ENCODE measurements at regions not wholly inside any gene's neighbourhood (a gene's known extent, or its start where the extent isn't known, plus 50 kb on each side); places are given as distances from the start of the nearest gene placed in this dataset.

DNA sequence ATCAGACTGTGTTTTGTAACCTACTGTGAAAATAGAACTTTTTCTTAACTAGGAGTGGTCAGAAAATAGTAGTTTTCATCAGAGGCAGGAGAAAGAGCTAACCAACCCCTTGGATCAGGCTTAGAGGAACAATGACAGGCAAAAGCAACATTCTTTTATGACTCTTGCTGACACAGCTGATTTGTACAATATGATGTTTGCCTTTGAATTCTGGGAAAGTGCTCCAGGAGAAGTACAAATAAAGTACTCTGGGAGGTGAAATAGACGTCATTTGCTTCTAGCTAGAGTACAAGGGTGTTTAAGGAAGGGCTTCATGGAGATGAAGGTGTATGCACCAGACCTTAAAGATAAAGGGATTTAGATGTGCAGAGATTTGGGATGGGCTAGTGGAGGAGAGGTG is 75.1 kb upstream of the KIAA1217 start:
- H3K4me1 ChIP-seq (ENCODE audit: control insufficient read depth, extremely low read depth, insufficient read depth, low read length): no peaks in the 10 kb centered on the region

GRCh38 chr10:24136070-24136469 is 72.9 kb upstream of the KIAA1217 start:
- Histone ChIP-seq H3K79me2 (ENCODE audit: control insufficient read depth, insufficient read depth, low read length) (no peaks in the 10 kb centered on the region), H3K4me2 (ENCODE audit: extremely low read depth, insufficient read depth, low read length) (no peak overlapping the region), H3K9me3 (ENCODE audit: control insufficient read depth, insufficient read depth, low read depth, low read length) (no peaks in the 10 kb centered on the region), H3K9ac (ENCODE audit: insufficient read depth, low read length) (no peak overlapping the region), H3K27ac (ENCODE audit: insufficient read depth, low read length) (no peak overlapping the region), H3K4me1 (ENCODE audit: control insufficient read depth, extremely low read depth, insufficient read depth, low read length) (no peaks in the 10 kb centered on the region), H3K36me3 (ENCODE audit: control insufficient read depth, insufficient read depth, low read length) (no peaks in the 10 kb centered on the region), H2AFZ (ENCODE audit: low read length) (no peak overlapping the region), H4K20me1 (ENCODE audit: control insufficient read depth, extremely low read depth, insufficient read depth, low read length) (no peaks in the 10 kb centered on the region), H3K4me3 (replicated peaks in 1 of 4; ENCODE audit: control extremely low read depth in 1 of 4, insufficient read depth in 1 of 4, low read depth in 3 of 4, low read length in 4 of 4) (no peak overlapping the region), H3K27me3 (ENCODE audit: control insufficient read depth, insufficient read depth, low read length) (no peaks in the 10 kb centered on the region)
- no peak for TF ChIP-seq EZH2 (IDR thresholded peaks at IDR 0.05; ENCODE audit: low read length, missing control alignments)
- TF ChIP-seq, protein P1, sequence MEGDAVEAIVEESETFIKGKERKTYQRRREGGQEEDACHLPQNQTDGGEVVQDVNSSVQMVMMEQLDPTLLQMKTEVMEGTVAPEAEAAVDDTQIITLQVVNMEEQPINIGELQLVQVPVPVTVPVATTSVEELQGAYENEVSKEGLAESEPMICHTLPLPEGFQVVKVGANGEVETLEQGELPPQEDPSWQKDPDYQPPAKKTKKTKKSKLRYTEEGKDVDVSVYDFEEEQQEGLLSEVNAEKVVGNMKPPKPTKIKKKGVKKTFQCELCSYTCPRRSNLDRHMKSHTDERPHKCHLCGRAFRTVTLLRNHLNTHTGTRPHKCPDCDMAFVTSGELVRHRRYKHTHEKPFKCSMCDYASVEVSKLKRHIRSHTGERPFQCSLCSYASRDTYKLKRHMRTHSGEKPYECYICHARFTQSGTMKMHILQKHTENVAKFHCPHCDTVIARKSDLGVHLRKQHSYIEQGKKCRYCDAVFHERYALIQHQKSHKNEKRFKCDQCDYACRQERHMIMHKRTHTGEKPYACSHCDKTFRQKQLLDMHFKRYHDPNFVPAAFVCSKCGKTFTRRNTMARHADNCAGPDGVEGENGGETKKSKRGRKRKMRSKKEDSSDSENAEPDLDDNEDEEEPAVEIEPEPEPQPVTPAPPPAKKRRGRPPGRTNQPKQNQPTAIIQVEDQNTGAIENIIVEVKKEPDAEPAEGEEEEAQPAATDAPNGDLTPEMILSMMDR (conservative IDR thresholded peaks at IDR 0.05 in 1 of 2, IDR thresholded peaks at IDR 0.05 in 1 of 2; ENCODE audit: low read depth in 1 of 2, low read length in 2 of 2): no peak
- DNase-seq (ENCODE audit: low read depth in 2 of 2): no peak

More for the DNA sequence above, 75.1 kb upstream of the KIAA1217 start:
- no peak for TF ChIP-seq EZH2 (IDR thresholded peaks at IDR 0.05; ENCODE audit: low read length, missing control alignments)
- TF ChIP-seq, protein P1 (conservative IDR thresholded peaks at IDR 0.05 in 1 of 2, IDR thresholded peaks at IDR 0.05 in 1 of 2; ENCODE audit: low read depth in 1 of 2, low read length in 2 of 2): no peak
- no peak overlapping the region for H3K4me2 ChIP-seq (ENCODE audit: extremely low read depth, insufficient read depth, low read length)
- H4K20me1 ChIP-seq (ENCODE audit: control insufficient read depth, extremely low read depth, insufficient read depth, low read length): no peaks in the 10 kb centered on the region
- H3K9ac ChIP-seq (ENCODE audit: insufficient read depth, low read length): no peak overlapping the region
- H3K9me3 ChIP-seq (ENCODE audit: control insufficient read depth, insufficient read depth, low read depth, low read length): no peaks in the 10 kb centered on the region
- H2AFZ ChIP-seq (ENCODE audit: low read length): no peak overlapping the region
- H3K27me3 ChIP-seq (ENCODE audit: control insufficient read depth, insufficient read depth, low read length): no peaks in the 10 kb centered on the region
- no peak overlapping the region for H3K27ac ChIP-seq (ENCODE audit: insufficient read depth, low read length)
- H3K36me3 ChIP-seq (ENCODE audit: control insufficient read depth, insufficient read depth, low read length): no peaks in the 10 kb centered on the region
- no peak overlapping the region for H3K4me3 ChIP-seq (replicated peaks in 1 of 4; ENCODE audit: control extremely low read depth in 1 of 4, insufficient read depth in 1 of 4, low read depth in 3 of 4, low read length in 4 of 4)
- no peaks in the 10 kb centered on the region for H3K79me2 ChIP-seq (ENCODE audit: control insufficient read depth, insufficient read depth, low read length)
- DNase-seq (ENCODE audit: low read depth in 2 of 2): no peak

- TF ChIP-seq, protein P1 (conservative IDR thresholded peaks at IDR 0.05 in 1 of 2, IDR thresholded peaks at IDR 0.05 in 1 of 2; ENCODE audit: low read depth in 1 of 2, low read length in 2 of 2): no peak
- no peak for TF ChIP-seq EZH2 (IDR thresholded peaks at IDR 0.05; ENCODE audit: low read length, missing control alignments)
- H3K27me3 ChIP-seq (ENCODE audit: control insufficient read depth, insufficient read depth, low read length): no peaks in the 10 kb centered on the region
Observed at GRCh38 chr10:24147321-24147720, 61.6 kb upstream of the KIAA1217 start.

More at GRCh38 chr10:24147321-24147720, 61.6 kb upstream of the KIAA1217 start:
- no peaks in the 10 kb centered on the region for H3K36me3 ChIP-seq (ENCODE audit: control insufficient read depth, insufficient read depth, low read length)
- peak in 1 of 2 donors; percentile 14 for DNase-seq (ENCODE audit: low read depth in 2 of 2)
- no peaks in the 10 kb centered on the region for H3K79me2 ChIP-seq (ENCODE audit: control insufficient read depth, insufficient read depth, low read length)
- H3K9me3 ChIP-seq (ENCODE audit: control insufficient read depth, insufficient read depth, low read depth, low read length): no peaks in the 10 kb centered on the region
- no peak overlapping the region for H3K4me3 ChIP-seq (replicated peaks in 1 of 4; ENCODE audit: control extremely low read depth in 1 of 4, insufficient read depth in 1 of 4, low read depth in 3 of 4, low read length in 4 of 4)
- no peak overlapping the region for H3K27ac ChIP-seq (ENCODE audit: insufficient read depth, low read length)
- H4K20me1 ChIP-seq (ENCODE audit: control insufficient read depth, extremely low read depth, insufficient read depth, low read length): no peaks in the 10 kb centered on the region
- no peak overlapping the region for H2AFZ ChIP-seq (ENCODE audit: low read length)
- H3K4me2 ChIP-seq (ENCODE audit: extremely low read depth, insufficient read depth, low read length): no peak overlapping the region
- H3K4me1 ChIP-seq (ENCODE audit: control insufficient read depth, extremely low read depth, insufficient read depth, low read length): no peaks in the 10 kb centered on the region
- H3K9ac ChIP-seq (ENCODE audit: insufficient read depth, low read length): no peak overlapping the region
